OCI-LY3 (cell line): ENCODE measurements at regions not wholly inside any gene's neighbourhood (a gene's known extent, or its start where the extent isn't known, plus 50 kb on each side); places are given as distances from the start of the nearest gene placed in this dataset.

ENCODE experiments used
- CTCF ChIP-seq: fragments of 200-600, 300-600 bp; sonication (generic); IDR thresholded peaks from 2 replicates; pipeline ENCODE4 v1.5.1; 2014; ENCODE audit warnings: antibody characterized with exemption, low read length, low read depth
- EZH2phosphoT487 ChIP-seq: fragments of 200-600 bp; shearing (Covaris generic); IDR thresholded peaks from 2 replicates; pipeline ENCODE4 v1.6.1; 2018; ENCODE audit warnings: antibody characterized with exemption, mixed run types, low read depth

- TF ChIP-seq CTCF (no peak), EZH2phosphoT487 (no peak)
These were observed 265.5 kb upstream of the ADRA1B start for GRCh38 chr5:159650803-159651202.
